Choroid plexus epithelial cell (primary cell): ENCODE measurements at regions not wholly inside any gene's neighbourhood (a gene's known extent, or its start where the extent isn't known, plus 50 kb on each side); places are given as distances from the start of the nearest gene placed in this dataset.
A peak's percentile ranks its signal among the peaks of the same experiment; 100 is the strongest.

ENCODE experiments used
- DNase-seq: peaks from one replicate; pipeline ENCODE4 v3.0.0-alpha.2; 2010; ENCODE audit warnings: low read depth
- H3K4me3 ChIP-seq: 2 replicates; pipeline ENCODE4 v1.5.1; 2011; ENCODE audit warnings: low read depth, mild to moderate bottlenecking, control low read depth, low read length, moderate library complexity
- TF ChIP-seq, protein P1 (sequence below): conservative IDR thresholded peaks from 2 replicates; pipeline ENCODE4 v1.5.1; 2011; ENCODE audit warnings: low read depth, mild to moderate bottlenecking, control low read depth, inconsistent platforms, low read length, moderate library complexity

DNA sequence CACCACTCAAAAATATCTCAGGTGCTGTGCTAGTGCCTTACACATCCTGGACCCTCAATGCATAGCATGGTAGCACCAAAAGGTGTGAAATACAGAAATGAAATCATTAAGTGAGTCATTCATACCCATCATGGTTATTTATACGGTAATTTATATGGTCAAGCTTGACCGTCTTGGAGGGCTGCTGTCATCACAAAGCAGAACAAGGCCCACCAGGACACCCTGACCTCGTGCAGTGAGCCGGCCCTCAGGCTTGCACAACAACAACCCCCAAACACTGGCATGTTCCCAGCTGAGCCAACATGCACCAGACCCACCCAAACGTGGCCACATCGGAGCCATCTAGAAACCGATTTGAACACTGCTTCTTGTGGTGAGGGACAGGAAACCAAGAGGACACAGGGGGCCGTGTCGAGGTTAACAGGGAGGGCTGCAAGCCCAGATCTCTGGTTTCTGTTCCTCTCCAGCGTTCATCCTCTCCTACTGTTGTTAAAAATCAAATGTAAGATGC lies 378.5 kb upstream of the ID2 start:
- DNase-seq: peak; percentile 16
- TF ChIP-seq, protein P1, sequence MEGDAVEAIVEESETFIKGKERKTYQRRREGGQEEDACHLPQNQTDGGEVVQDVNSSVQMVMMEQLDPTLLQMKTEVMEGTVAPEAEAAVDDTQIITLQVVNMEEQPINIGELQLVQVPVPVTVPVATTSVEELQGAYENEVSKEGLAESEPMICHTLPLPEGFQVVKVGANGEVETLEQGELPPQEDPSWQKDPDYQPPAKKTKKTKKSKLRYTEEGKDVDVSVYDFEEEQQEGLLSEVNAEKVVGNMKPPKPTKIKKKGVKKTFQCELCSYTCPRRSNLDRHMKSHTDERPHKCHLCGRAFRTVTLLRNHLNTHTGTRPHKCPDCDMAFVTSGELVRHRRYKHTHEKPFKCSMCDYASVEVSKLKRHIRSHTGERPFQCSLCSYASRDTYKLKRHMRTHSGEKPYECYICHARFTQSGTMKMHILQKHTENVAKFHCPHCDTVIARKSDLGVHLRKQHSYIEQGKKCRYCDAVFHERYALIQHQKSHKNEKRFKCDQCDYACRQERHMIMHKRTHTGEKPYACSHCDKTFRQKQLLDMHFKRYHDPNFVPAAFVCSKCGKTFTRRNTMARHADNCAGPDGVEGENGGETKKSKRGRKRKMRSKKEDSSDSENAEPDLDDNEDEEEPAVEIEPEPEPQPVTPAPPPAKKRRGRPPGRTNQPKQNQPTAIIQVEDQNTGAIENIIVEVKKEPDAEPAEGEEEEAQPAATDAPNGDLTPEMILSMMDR: no peak
- H3K4me3 ChIP-seq: no peak overlapping the region

DNA sequence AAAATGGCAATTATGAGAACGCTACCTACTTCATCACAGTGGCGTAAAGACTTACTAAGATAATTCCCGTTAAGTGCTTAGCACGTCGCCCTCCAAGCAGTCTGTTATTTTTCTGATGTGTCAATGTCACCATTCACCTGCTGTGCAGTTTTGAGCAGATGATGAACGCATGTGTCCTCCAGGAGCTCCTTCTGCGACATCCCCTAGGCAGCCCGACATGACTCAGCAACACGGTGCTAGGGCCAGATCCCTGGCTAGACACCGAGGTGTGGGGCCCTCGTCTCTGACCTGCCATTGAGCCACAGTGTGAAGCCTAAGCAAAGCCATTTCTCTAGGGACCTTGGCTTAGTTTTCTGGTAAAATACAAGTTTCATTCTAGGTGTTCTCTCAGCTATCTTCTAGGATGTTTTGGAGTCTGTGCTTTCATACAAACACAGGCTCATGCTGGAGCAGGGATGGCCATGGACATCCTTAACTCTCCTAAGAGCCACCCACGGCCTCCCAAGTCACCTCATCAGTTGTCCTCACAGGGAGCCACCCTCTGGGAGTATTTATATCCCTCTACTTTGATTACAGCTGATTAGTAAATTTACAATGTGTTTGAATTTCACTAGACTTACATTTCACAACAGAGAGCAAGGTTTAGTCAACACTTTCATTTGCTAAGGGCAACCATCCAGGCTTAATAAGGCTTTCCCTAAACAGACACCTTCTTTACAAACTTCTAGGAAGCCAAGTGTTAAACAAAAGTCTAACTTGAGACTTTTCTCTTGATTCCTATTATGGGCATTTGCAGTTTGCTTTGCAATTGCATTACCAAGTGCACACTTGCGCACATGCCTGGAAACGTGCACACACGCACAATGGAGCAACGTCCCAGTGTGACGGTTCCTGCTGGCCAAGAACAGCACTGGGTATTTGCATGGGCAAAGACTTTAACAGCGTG lies 376.8 kb upstream of the ID2 start:
- DNase-seq: no peak
- TF ChIP-seq, protein P1: no peak
- no peak overlapping the region for H3K4me3 ChIP-seq

DNA sequence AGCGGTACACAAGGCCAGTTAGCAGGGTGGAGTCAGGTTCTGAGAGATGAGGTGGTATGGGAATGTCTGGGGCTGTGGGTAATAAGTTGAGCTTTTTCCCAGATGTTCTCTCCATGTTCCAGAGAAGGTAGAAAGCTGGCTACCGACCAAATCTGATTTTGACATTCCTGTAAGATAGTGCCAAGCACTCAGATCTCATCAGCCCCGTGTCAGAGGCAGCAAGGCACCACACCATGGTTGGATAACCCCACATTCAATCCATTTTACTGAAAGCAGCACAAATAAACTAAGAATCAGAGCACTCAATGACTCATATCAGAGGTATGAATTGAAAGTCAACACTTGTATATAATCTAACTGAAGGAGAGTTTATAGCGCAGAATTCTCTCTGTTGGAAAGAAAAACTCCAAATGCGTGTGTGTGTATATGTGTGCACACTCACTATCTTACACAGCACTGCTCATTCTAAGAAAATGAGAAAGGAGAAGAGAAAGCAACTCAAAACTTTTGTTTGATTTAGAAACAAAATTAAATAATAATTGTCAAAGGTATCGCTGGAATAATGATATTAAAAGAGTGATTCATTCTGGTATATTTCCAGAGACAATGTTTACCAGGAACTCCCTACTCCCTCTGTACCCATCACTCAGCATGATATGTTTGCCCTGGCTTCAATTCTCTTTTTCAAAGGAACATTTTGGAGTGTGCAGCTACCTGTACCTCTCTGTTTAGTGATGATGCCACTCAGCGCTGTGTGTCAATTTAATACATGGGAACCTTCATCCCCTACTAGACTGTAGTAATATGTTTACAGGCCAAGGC lies 375.1 kb upstream of the ID2 start:
- TF ChIP-seq, protein P1: no peak
- no peak overlapping the region for H3K4me3 ChIP-seq
- DNase-seq: peak; percentile 68

DNA sequence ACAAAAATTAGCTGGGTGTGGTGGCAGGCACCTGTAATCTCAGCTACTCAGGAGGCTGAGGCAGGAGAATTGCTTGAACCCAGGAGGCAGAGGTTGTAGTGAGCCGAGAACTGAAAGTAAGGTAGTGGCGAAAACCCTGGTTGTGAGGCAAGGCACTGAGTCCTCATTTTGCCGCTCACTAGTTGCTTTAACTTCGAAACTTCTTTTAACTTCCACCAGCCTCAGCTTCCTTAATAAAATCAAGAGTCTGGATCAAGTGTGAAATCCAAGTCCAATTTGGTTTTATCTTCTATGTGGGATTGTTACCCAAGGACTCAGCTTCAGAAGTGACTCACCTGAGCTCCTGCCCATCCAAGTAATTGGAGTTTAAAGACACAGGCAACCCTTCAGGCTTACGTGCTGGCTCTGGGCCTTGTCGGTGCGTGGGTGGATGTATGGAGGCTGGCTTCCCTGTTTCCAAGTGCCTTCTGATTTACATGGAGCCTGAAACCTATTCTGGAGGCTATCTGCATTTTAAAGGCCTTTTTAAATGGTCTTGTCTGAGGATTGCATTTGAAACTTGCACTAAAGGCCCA lies 374.2 kb upstream of the ID2 start:
- TF ChIP-seq, protein P1: no peak
- H3K4me3 ChIP-seq: no peak overlapping the region
- no peak for DNase-seq

DNA sequence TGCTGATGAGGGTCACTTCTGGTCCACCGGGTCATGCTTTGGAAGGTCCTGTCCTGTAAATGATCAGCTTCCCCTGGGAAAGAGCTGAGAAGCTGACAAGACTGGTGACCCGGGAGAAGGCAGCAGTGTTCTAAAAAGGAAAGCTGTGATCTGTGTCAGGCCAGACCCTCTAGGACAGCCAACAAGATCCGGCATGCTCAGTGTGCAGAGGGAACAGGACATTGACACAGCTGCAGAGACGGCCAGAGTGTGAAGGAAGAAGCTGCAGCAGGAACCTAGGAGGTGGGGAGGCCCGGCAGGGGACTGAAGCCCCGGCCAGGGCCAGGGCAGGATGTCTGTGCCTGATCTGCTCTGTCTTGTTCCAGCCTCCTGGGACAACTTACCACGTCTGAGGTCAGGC lies 372.7 kb upstream of the ID2 start:
- H3K4me3 ChIP-seq: no peak overlapping the region
- no peak for DNase-seq
- TF ChIP-seq, protein P1: no peak

DNA sequence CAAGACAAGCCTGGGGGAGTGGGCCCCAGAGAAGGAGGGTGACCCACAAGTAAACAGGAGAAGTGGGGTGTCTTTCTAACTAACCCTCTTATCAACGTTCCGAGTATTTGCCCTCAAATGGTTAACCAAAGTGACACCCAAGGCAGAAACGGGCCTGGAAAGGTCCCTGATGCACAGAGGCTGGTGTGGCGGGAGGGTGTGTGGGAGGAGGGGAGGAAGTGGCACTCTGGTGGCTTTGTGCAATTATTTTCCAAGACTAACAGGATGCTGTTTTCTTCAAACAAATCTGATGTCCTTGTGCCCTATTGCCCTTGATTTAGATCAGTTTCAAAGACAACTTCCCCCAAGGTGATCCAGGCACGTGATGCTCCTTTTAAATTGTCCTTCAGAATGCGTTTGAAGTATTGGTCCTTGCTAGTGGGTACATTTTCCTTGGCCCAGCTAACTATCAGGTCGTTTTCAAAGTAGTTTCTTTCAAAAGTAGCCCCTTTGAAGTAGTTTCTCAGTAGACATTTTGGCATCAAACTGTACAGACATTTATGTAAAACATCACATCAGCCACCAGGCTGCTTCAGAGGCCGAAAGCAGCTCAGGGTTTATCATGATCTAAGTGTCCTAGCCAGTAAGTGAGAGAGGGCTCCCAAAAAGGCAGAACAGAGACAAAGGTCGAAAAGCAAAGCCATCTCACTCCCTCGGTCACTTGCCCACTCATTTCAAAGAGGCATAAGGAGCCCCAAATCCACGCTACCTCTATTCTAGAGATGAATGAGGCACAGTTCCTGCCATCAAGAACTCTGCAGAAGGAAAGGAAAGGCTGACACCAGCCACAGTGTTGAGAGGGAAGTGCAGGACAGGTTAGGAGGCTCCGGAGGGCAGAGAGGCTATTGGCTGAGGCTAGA lies 371.1 kb upstream of the ID2 start:
- DNase-seq: no peak
- TF ChIP-seq, protein P1: no peak
- H3K4me3 ChIP-seq: no peak overlapping the region
